ENCODE measurements at regions not wholly inside any gene's neighbourhood (a gene's known extent, or its start where the extent isn't known, plus 50 kb on each side); places are given as distances from the start of the nearest gene placed in this dataset.

GRCh38 chr10:131445623-131446022 is 134.1 kb upstream of the TCERG1L start:
- no peak for DNase-seq (ENCODE audit: low spot score)

- DNase-seq (ENCODE audit: low spot score) = no peak
Observed at GRCh38 chr10:131446171-131446570, 134.7 kb upstream of the TCERG1L start.

DNA sequence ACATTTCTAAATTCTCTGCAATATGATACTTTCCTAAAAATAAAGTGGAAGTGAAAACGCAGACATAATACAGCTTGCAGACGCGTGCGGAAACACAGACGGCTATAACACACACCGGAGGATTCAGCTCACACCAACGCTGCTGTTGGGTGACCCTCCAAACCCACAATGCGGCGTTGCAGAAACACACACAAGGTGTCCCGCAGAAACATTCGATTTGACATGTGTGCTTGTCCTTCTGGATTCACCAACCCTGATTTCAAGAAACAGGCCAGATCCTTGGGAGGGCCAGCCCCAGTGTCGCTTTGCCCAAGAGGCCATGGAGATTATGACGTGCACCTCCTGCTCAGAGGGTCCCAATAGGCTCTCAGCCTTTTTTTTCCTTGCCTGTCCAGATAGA is 136.7 kb upstream of the TCERG1L start:
- DNase-seq (ENCODE audit: low spot score) = no peak

GRCh38 chr10:131448883-131449282 is 137.4 kb upstream of the TCERG1L start:
- no peak for DNase-seq (ENCODE audit: low spot score)

- DNase-seq (ENCODE audit: low spot score) = no peak
Observed at GRCh38 chr10:131450216-131450765, 138.8 kb upstream of the TCERG1L start.

GRCh38 chr10:131451407-131452015 is 140.0 kb upstream of the TCERG1L start:
- no peak for DNase-seq (ENCODE audit: low spot score)

GRCh38 chr10:131452926-131453720 is 141.6 kb upstream of the TCERG1L start:
- no peak for DNase-seq (ENCODE audit: low spot score)

DNA sequence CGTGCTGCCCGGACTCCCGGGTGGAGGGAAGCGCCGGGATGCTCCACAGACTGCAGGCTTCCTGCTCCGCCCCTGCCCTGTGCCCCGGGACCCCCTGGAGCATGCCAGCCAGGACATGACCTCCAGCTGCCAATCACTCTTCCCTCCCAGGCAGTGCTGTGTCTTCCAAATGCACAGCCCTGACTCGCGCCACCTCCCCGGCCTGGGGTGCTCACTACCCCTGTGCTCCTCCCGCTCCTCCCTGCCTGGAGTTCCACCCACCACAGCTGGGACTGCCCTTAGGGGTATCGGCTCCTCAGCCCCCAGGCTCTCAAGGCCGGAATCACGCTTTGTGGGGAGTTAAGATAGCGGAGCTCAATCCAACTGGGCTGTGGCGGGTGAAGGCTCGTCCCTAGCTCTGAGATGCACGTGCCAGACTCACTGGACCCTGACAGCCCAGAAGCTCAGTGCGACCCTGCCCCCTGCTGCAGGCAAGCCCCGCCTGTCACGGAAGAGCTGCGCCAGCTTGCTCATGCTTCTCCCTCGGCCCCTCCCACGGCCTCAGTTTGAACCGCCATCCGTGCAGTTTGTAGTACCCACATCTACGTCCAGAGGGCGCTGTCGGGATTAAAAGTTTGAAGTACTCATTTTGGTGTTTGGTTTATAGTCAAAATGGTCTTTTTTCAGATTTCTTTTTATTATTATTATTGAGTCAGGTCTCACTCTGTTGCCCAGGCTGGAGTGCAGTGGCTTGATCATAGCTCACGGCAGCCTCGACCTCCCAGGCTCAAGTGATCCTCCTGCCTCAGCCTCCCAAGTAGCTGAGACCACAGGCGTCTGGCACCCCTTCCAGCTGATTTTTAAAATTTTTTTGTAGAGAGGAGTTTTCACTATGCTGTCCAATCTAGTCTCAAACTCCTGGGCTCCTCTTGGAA is 142.5 kb upstream of the TCERG1L start:
- DNase-seq (ENCODE audit: low spot score) = no peak

DNA sequence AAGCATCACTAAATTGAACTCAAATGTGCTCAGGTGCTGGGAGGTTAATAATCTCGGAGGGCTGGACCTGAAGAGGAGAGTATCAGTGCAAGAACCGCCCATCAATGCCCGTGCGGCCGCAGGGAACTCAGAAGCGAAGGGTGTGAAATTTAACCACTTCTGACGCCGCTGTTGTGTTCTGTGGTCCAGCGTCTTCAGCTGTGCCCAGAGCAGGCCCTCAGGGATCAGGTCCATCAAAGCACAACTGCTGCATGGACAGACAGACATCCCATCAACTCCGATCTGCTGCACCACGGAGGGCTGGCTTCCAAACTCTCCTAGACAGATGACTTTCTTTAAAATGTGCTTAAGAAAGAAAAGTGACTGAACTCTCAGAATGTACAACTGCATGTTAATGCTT is 144.9 kb upstream of the TCERG1L start:
- no peak for DNase-seq (ENCODE audit: low spot score)

GRCh38 chr10:131461093-131461492 is 149.6 kb upstream of the TCERG1L start:
- DNase-seq (ENCODE audit: low spot score) = no peak

DNA sequence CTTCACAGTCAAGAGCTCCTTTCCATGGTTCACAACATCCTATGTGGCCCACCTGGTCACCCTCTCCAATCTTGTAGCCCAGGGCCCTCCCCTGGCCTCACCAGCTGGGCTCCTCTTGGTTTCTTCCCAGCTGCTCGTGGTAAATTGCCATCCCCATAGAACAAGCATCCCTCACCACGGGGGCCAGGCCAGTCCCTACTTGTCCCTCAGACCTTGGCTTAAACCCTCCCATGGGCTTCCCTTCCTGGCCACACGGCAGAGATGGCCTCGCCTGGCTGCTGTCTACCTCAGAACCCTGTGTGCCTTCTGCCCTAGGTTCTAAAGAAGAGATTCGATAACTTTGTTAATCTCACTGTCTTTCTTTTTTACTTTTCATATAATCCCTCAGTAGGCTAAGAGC is 153.3 kb upstream of the TCERG1L start:
- DNase-seq (ENCODE audit: low spot score) = no peak

DNA sequence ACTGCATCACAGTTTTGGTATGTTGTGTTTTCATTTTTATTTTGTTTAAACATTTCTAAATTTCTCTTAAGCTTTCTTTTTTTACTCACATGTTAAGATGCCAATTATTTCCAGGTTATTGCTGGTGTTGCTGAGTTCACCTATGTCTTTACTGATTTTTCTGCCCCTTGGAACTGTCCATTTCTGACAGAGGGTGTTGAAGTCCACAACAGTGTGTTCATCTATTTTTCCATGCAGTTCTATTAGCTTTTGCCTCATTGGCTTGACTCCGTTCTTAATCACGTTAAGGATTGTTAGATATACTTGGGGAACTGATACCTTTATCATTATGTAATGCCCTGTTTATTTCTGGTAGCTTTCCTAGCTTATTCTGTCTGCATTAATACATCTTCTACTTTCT is 158.0 kb upstream of the TCERG1L start:
- DNase-seq (ENCODE audit: low spot score) = no peak

DNA sequence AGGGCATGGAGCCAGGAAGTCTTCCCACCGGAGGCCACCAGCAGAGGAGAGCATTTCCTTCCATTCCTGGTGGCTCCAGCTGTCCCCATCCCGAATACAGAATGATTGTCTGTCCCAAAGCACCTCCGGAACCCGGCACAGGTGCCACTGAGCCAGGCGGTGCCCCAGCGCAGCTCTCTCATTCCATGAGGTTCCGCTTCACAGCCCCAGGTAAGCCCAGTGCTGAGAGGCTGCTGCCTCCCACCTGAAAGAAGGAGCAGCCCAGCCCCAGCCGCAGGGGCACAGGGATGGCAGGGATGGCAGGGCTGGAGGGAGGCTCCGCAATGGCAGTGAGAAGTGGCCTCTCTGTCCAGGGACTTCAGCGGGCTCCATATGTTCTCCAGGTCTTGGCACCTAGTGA is 162.1 kb upstream of the TCERG1L start:
- no peak for DNase-seq (ENCODE audit: low spot score)

DNA sequence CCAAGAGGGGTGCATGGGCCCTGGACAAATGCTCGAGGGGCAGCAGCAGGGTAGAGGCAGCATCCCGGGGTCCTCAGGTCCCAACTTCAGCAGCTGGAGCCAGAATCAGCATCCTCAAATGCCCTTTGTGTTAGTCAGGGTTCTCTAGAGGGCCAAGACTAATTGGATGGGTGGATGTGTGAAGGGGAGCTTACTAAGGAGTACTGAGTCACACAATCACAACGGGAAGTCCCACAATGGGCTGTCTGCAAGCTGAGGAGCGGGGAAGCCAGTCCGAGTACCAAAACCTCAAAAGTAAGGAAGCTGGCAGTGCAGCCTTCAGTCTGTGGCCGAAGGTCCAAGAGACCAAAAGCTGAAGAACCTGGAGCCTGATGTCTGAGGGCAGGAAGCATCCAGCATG is 162.9 kb upstream of the TCERG1L start:
- no peak for DNase-seq (ENCODE audit: low spot score)

DNA sequence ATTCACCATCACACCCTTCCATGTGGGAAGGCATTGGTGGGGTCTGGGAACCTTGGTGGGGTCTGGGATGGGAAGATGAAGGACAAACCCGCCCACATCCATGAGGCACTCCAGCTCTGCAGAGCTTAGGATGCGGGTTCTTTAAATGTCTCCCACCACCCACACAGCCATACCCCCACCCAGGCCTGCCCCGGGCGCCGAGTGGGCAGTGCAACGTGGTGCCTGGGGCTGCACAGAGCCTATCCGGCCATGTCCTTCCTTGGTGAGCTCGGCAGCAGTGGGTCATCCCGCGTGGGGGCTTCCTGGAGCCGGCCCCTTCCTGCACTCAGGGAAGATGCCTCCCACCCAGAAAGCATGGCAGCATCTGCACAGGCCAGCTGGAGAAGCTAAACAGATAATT is 163.5 kb upstream of the TCERG1L start:
- DNase-seq (ENCODE audit: low spot score) = no peak

GRCh38 chr10:131475803-131476202 is 164.3 kb upstream of the TCERG1L start:
- DNase-seq (ENCODE audit: low spot score) = no peak

DNA sequence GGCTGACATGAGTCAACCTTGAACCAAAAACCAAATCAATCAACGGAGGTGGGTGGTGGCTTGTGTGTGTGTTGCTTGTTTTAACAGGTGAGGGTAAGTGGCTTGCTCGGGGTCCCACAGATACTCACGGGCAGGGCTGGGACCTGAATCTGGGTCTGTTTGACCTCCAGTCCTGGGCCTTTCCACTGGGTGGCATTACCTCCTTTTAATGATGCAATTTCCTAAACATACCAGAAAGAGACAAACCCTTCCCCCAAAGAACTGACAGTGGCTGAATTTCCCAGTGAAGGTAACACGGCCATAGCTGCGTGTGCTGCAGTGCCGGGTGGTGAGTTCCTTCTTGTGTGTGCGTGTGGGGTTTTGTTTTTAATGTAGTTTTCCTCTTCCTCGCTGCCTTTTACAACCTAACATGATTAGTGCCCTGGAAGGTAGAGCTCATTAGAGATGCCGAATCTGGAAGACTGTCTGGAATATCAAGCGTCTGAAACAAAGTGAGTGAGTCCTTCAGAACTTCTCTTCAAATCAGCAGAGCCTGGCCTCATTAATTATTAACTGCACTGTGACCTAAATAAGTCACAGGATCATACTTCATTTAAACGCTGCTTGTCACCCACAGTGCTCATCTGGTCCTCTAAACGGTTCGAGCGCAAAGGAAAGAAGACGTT is 166.1 kb upstream of the TCERG1L start:
- DNase-seq (ENCODE audit: low spot score) = no peak

DNA sequence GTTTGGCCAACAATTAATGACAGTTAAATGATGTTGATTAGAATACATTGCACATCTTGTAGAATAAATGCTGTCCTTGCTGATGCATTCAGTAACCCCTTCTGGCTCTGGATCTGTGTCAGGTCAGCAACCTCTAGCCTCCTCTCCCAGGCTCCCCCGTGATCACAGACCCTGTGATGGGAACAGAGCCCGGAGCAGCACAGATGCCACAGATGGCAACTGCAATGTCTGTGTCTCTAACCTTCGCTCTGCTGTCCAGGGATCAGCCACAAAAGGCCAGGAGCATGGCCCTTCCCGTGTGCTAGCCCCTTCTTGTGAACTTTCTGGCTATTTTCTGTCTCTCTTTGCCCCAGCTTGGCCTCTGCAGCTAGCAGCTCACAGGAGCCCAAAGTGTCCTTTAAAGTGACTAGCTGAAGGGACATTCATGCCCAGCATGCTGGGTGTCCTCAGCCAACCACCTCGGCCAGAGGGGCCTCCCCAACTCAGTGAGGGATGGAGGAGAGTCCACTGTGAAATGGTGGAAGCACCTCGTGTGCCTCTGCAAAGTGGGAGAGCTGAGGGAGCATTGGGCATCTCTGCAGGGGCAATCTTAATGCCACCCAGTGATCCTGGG is 167.0 kb upstream of the TCERG1L start:
- DNase-seq (ENCODE audit: low spot score) = no peak

DNA sequence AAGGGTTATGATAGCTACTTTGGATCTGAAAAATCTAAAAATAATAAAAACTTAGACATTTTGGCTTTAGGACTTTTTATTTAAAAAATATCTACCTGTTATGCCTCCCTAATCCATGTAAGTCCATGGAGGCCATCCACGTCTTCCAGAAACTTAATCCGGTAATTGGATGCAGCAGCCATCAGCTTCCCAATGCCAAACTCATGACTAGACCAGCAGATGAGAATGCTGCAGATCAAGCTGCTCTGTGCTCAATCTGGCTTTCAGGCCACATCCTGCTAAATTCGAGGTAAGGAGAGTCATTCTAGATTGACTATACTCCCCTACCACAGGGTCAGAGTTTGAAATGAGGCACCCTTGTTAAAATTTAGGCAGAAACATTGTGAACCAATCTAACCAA is 168.5 kb upstream of the TCERG1L start:
- no peak for DNase-seq (ENCODE audit: low spot score)

- no peak for DNase-seq (ENCODE audit: low spot score)
Observed at GRCh38 chr10:131480861-131481260, 169.3 kb upstream of the TCERG1L start.

GRCh38 chr10:131485732-131486131 is 174.2 kb upstream of the TCERG1L start:
- DNase-seq (ENCODE audit: low spot score) = no peak

GRCh38 chr10:131487822-131488221 is 176.3 kb upstream of the TCERG1L start:
- no peak for DNase-seq (ENCODE audit: low spot score)

All from D341Med (cell line).